ENCODE measurements at regions not wholly inside any gene's neighbourhood (a gene's known extent, or its start where the extent isn't known, plus 50 kb on each side); places are given as distances from the start of the nearest gene placed in this dataset.

DNA sequence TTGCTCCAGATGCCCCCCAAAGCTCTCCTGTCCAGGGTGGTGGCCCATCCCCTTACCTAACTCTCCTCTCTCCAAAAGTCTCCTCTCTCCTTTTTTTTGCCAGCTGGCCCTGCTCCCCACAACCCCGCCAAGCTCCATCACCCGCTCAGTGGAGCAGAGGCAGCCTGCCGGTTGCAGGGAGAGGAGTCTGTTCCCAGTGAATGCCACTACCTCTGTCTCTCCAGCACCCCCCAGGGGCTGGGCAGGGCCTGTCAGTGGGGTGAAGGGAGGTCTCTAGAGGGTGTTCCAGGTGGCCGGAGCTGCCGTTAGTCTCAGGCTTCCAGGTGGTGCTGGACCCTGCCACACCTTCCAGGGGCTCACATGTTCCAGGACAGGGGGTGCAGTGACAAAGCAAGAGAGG, 387.0 kb downstream of the CTTN start:
- DNase-seq (ENCODE audit: low spot score in 2 of 2) (no peak), ATAC-seq (ENCODE audit: low read depth) (no peak)
- Mint-ChIP-seq H3K27ac (no peak overlapping the region), H3K4me1 (no peaks in the 10 kb centered on the region), H3K36me3 (no peaks in the 10 kb centered on the region), H3K27me3 (no peaks in the 10 kb centered on the region), H3K9me3 (no peaks in the 10 kb centered on the region), H3K4me3 (no peak overlapping the region)

DNA sequence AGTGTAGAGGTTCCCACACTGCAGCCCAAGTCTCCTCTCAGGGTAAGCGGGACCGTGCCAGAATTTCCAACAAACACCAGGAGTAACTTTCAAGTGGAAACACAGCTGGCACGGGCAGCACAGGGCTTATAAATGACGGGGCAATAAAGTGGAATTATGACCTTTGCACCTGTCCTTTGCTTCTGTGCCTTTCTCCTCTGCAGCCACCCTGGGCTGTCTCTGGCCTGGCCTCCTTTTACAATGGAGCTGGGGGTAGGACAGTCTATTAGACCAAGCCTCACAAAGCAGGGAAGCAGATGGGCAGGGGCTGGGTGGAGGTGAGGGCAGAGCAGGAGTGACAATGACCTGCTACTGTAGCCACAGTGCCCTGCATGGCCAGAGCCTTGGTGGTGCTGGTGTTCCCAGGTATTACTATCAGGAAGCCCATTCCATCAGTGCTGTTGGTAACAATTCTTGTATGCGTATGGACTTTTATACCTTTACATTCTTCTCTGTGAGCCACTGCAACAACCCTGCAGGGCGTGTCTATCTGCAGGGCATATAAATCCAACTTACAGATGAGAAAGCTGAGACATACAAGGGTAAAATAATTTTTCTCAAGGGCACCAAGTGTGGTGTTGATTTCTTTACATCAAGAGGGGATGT, 387.8 kb downstream of the CTTN start:
- Mint-ChIP-seq H3K4me1 (no peaks in the 10 kb centered on the region), H3K4me3 (no peak overlapping the region), H3K36me3 (no peaks in the 10 kb centered on the region), H3K27ac (no peak overlapping the region), H3K9me3 (no peaks in the 10 kb centered on the region), H3K27me3 (no peaks in the 10 kb centered on the region)
- ATAC-seq (ENCODE audit: low read depth), result no peak
- DNase-seq (ENCODE audit: low spot score in 2 of 2), result no peak

DNA sequence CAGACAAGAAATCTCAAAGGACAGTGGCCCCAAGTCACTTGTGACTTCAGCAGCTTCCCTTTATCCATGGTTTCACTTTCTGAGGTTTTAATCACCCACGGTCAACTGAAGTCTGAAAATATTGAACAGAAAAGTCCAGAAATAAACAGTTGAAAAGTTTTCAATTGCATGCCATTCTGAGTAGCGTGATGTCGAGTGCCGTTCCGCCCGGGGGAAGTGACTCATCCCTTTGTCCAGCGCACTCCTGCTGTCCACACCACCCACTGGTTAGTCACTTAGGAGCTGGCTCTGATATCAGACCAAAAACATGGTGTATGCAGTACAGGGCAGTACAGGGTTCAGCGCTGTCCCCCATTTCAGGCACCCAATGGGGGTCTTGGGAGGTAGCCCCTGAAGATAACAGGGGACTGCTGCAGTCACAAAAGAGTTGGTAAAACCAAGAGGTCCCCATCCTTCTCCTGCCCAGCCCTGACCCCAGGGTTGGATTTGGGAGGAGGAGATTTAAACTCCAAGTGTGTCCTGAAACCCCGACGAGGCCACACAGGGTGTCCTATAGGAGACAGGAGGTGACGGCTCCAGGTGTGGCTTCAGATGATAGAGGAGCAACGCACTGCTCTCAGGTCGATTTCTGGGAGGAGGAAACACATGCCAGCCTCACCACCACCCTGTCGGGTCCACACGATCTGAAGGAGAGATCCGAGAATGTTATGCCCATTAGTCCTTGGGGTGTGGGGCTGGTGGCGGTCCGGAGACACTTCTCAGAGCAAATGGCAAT, 390.1 kb downstream of the CTTN start:
- Mint-ChIP-seq H3K4me1 (no peaks in the 10 kb centered on the region), H3K36me3 (peaks cover 4% of the 10 kb centered on the region), H3K4me3 (no peak overlapping the region), H3K27me3 (no peaks in the 10 kb centered on the region), H3K27ac (no peak overlapping the region), H3K9me3 (peaks cover 6% of the 10 kb centered on the region)
- DNase-seq (ENCODE audit: low spot score in 2 of 2), result no peak
- no peak for ATAC-seq (ENCODE audit: low read depth)

DNA sequence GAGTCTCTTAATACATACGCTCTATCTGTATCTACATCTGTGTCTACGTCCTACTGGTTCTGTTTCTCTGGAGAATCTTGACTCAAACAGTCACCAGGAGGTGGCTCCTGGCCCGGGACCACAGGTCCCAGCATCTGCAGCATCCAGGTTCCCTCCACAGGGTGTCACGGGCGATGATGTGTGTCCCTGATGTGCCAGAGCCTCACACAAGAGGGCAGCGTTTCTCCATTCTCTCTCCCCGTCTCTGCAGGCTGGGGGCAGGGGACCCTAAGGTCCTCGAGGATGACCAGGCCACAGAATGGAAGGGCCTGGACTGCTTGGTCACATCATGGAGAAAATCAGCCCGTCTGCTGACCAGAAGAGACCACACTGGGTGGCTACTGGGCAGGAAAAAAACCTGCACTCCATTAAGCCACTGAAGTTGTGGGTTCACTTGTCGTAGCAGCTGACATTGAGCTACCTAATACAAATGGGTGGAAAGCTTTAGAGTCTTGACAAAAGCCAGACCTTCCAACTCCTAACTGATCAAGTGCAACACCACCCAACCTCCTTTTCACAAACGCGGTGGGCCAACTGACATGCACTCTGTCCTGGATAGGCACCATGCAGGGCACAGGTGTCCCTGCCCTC, 392.5 kb downstream of the CTTN start:
- H3K27ac Mint-ChIP-seq, result no peak overlapping the region

DNA sequence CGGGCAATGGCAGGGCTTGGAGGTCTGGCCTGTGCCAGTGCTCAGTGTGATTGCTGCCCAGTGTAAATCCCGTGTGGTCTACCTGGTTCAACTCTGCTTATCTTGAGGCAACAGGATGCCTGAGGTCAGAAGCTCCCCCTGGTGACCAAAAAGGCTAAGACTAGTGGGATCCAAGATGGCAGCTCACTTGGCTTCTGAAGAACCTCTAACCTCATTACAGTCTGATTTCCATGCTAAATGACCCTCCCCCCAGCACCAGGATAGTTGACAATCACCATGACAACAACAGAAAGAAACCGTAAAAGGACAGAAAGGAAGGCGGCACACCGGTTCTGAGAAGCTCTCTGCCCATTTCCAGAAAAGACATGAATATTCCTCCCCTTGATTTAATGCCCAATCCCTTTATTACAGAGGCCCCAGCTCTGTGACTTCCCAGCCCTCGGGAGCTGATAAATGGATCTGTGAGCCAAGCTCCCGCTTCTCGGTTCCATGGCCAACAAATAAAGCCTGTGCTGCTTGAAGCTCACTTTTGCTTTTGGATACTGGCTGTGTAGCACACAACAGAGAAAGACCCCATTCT, 398.4 kb downstream of the CTTN start:
- DNase-seq (ENCODE audit: low spot score in 2 of 2) (no peak), ATAC-seq (ENCODE audit: low read depth) (no peak)
- H3K4me3 Mint-ChIP-seq, result no peak overlapping the region
- no peaks in the 10 kb centered on the region for H3K4me1 Mint-ChIP-seq
- peaks cover 7% of the 10 kb centered on the region for H3K36me3 Mint-ChIP-seq
- peaks cover 13% of the 10 kb centered on the region for H3K9me3 Mint-ChIP-seq
- H3K27ac Mint-ChIP-seq, result no peak overlapping the region
- peaks cover 1% of the 10 kb centered on the region for H3K27me3 Mint-ChIP-seq

More for the DNA sequence above, 392.5 kb downstream of the CTTN start:
- Mint-ChIP-seq H3K4me1 (no peaks in the 10 kb centered on the region), H3K36me3 (peaks cover 5% of the 10 kb centered on the region), H3K27me3 (no peaks in the 10 kb centered on the region), H3K9me3 (peaks cover 11% of the 10 kb centered on the region), H3K4me3 (no peak overlapping the region)
- no peak for DNase-seq (ENCODE audit: low spot score in 2 of 2)
- ATAC-seq (ENCODE audit: low read depth), result no peak

DNA sequence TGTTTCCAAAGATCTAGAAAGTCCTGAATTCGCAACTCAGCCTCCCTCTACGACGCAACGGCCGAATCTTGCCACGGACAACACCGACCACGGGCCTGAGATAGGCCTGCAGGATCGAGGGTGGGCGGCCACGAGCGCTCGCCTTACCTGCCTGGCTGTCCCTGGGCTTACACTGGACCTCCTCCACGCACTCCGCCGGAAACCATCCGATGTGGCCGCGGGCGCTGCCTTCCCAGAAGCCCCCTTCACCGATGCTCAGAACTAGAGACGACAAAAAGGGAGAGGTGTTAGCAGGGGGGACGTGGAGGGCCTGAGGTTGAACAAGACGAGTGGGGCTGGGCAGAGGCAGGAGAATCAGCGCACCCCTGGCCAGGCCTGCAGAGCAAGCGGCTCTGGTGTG, 400.0 kb downstream of the CTTN start:
- Mint-ChIP-seq H3K4me1 (no peaks in the 10 kb centered on the region), H3K4me3 (no peak overlapping the region), H3K27me3 (peaks cover 1% of the 10 kb centered on the region), H3K9me3 (peaks cover 8% of the 10 kb centered on the region), H3K36me3 (peaks cover 3% of the 10 kb centered on the region), H3K27ac (no peak overlapping the region)
- no peak for ATAC-seq (ENCODE audit: low read depth)
- no peak for DNase-seq (ENCODE audit: low spot score in 2 of 2)

DNA sequence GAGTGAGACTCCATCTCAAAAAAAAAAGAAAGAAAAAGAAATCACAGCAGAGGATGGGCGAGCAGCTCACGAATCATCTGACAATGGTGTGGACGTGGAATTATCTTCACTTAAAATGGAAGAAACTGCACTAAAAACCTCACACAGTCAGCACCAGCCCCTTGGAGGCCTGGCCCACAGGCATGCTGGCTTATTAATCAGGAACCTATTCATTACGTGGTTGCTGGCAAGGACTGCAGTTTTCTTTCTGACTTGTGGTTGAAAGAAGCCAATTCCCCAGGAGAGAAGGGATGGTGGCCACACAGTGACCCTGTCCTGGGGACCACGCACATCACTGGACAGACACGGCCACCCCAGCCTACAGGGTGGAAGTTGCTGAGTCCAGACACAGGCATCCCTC, 401.1 kb downstream of the CTTN start:
- H3K4me3 Mint-ChIP-seq, result no peak overlapping the region
- H3K9me3 Mint-ChIP-seq, result peaks cover 6% of the 10 kb centered on the region
- no peak for ATAC-seq (ENCODE audit: low read depth)
- H3K27ac Mint-ChIP-seq, result no peak overlapping the region
- H3K36me3 Mint-ChIP-seq, result peaks cover 2% of the 10 kb centered on the region
- no peaks in the 10 kb centered on the region for H3K4me1 Mint-ChIP-seq
- DNase-seq (ENCODE audit: low spot score in 2 of 2), result no peak
- H3K27me3 Mint-ChIP-seq, result peaks cover 4% of the 10 kb centered on the region

DNA sequence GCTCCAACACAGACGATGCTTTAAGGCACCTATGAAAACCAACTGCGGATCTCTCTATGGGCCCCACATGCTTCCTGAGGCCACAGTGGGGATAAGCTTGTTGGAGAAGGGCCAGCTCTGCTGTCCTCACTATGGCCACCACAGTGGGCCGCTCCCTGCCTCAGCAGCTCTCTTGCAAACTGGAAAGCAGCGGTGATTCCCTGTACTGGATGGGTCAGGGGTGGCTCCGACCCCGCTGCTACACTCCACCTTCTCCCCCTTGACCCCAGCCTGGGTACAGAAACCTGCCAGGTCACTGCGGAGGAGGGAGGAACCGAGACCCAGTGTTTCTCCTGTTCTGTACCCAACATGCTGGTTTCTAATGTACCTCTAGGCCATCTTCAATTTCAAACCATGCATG, 403.9 kb downstream of the CTTN start:
- no peak overlapping the region for H3K4me3 Mint-ChIP-seq
- DNase-seq (ENCODE audit: low spot score in 2 of 2), result no peak
- no peaks in the 10 kb centered on the region for H3K36me3 Mint-ChIP-seq
- ATAC-seq (ENCODE audit: low read depth), result no peak
- H3K9me3 Mint-ChIP-seq, result peaks cover 2% of the 10 kb centered on the region
- H3K4me1 Mint-ChIP-seq, result no peaks in the 10 kb centered on the region
- no peak overlapping the region for H3K27ac Mint-ChIP-seq
- peaks cover 5% of the 10 kb centered on the region for H3K27me3 Mint-ChIP-seq

DNA sequence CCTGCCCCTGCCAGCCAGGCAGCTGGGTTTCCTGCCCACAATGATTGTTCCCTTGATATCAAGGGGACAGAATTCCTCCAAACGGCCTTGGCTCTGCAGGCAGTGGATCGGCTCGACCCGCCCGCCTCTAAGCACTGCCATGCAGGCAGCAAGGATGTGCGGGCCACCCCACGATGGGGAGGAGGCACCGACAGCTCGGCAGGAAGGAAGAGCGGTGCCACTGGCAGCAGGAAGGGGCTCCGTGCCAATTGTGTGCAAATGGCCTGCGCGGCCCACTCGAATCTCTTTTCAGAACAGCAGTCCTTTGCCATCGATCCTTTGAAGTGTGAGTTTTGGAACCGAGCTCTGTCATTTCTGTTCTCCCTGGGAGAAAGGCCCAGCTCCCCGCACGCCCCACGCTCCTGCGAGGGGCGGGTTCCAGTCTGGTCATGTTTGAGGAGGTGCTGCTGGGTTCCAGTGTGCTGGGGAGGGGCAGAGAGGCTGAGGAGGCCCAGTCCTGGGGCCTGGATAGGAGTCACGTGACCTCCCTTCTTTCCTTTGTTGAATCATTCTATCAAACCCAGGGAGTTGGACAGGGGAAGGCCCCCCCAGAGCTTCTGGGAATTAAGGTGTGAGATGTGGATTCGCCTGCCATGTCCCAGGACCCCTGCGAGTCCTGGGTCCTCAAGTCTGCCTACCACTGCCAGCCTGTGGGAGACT, 406.0 kb downstream of the CTTN start:
- ATAC-seq (ENCODE audit: low read depth), result no peak
- Mint-ChIP-seq H3K27ac (no peak overlapping the region), H3K27me3 (peaks cover 5% of the 10 kb centered on the region), H3K4me3 (no peak overlapping the region), H3K9me3 (peaks cover 2% of the 10 kb centered on the region), H3K4me1 (no peaks in the 10 kb centered on the region), H3K36me3 (no peaks in the 10 kb centered on the region)
- DNase-seq (ENCODE audit: low spot score in 2 of 2), result no peak

DNA sequence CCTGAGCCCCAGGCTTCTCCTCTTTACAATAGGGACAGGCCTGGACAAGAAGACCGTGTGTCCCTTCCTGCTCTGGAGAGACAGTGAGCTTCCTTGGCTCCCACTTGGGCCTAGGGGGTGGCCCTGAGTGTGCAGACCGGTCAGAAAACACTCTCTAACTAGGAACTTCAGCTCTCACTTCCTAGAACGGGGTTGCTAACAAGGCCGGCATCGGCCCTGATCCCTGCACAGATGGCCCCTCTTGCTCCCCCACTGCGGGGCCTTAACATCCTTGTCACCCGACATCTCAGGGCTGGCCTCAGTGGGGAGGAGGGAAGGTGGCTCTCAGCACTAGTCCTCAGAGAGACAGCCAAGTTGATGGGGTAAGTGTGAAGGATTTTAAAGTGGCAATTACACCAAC, 406.9 kb downstream of the CTTN start:
- Mint-ChIP-seq H3K4me1 (no peaks in the 10 kb centered on the region), H3K4me3 (no peak overlapping the region), H3K27ac (no peak overlapping the region), H3K27me3 (peaks cover 5% of the 10 kb centered on the region), H3K36me3 (no peaks in the 10 kb centered on the region), H3K9me3 (peaks cover 2% of the 10 kb centered on the region)
- ATAC-seq (ENCODE audit: low read depth), result no peak
- DNase-seq (ENCODE audit: low spot score in 2 of 2), result no peak

DNA sequence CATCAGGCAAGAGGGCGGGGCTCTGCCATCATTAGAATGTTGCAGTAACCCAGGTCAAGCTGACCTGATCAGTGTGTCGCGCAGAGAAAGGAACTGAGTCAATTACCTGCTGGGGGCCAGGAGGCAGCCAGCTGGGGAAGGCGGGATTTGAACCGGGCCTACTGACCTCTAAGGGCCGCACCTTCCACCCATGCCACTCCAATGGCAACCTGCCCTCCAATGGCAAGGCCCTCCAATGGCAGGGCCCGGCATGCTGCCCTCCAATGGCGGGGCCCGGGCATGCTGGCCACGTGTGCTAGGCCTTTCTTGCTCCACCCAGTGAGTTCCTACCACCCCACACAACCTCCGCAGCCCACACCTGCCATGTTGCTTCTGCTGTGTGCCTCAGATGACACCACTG, 407.6 kb downstream of the CTTN start:
- Mint-ChIP-seq H3K9me3 (peaks cover 2% of the 10 kb centered on the region), H3K27ac (no peak overlapping the region), H3K36me3 (no peaks in the 10 kb centered on the region), H3K4me3 (no peak overlapping the region), H3K4me1 (no peaks in the 10 kb centered on the region), H3K27me3 (peaks cover 5% of the 10 kb centered on the region)
- ATAC-seq (ENCODE audit: low read depth), result no peak
- no peak for DNase-seq (ENCODE audit: low spot score in 2 of 2)

DNA sequence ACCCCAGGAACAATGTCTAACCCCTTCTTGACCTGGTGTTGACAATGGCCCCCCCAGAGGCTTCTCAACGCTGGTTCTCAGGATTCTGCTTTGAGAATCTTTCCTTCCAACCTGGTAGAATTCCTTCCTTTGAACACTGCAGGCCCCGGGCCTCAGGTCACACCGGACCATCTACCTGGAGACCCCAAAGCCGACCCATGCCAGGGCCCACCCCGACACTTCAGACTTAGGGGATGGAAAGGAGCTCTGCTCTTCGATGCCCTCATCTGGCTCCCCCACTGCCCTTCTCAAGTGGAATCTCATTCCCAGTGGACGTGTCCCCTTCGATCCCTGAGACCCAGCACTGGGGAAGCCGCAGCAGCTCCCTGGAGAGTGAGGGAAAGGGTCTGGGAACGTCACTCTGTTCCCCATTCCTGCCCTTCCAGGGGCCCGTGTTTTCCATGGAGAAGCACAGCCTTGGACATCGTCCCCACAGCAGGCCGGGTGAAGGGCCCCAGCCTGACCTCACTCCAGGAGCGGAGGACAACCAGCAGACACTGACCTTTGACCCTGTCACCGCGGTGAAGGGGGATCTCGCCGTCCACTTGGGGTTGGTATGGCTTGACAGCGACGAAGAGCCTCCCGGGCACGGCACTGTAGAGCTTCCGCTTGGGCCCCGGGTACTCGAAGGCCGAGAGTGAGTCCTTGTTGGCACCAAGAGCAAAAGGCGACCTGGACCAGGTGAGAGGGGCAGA, 408.3 kb downstream of the CTTN start:
- DNase-seq (ENCODE audit: low spot score in 2 of 2), result no peak
- Mint-ChIP-seq H3K4me3 (no peak overlapping the region), H3K36me3 (no peaks in the 10 kb centered on the region), H3K27me3 (peaks cover 8% of the 10 kb centered on the region), H3K27ac (no peak overlapping the region), H3K4me1 (no peaks in the 10 kb centered on the region), H3K9me3 (peaks cover 4% of the 10 kb centered on the region)
- no peak for ATAC-seq (ENCODE audit: low read depth)

DNA sequence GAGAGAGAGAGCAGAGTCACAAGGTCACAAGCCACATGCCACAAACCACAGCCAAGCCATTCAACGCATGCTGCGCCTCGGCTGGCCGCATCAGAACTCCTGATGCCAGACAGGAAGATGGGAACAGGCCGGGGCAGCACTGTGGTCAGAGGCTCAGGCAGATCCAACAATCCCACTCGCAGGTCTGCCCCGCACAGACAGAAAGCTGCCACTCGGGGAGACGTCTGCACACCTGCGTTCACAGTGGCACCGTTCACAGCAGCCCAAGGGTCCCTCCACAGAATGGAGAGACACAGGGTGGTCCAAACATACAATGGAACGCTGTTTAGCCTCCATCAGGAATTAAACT, 408.8 kb downstream of the CTTN start:
- peaks cover 10% of the 10 kb centered on the region for H3K27me3 Mint-ChIP-seq
- DNase-seq (ENCODE audit: low spot score in 2 of 2) (no peak), ATAC-seq (ENCODE audit: low read depth) (no peak)
- no peaks in the 10 kb centered on the region for H3K4me1 Mint-ChIP-seq
- no peaks in the 10 kb centered on the region for H3K36me3 Mint-ChIP-seq
- H3K27ac Mint-ChIP-seq, result no peak overlapping the region
- no peak overlapping the region for H3K4me3 Mint-ChIP-seq
- peaks cover 5% of the 10 kb centered on the region for H3K9me3 Mint-ChIP-seq
